ENCODE measurements at regions not wholly inside any gene's neighbourhood (a gene's known extent, or its start where the extent isn't known, plus 50 kb on each side); places are given as distances from the start of the nearest gene placed in this dataset.

- DNase-seq: peak; percentile 23
Observed at GRCh38 chr7:15737601-15738000, 51.1 kb upstream of the MEOX2 start.
